ENCODE measurements at regions not wholly inside any gene's neighbourhood (a gene's known extent, or its start where the extent isn't known, plus 50 kb on each side); places are given as distances from the start of the nearest gene placed in this dataset.
"Not testable (repeated sequence)": the region's sequence is repeated elsewhere in the genome, so short reads cannot be mapped to it uniquely, and the experiment has no call there.

DNA sequence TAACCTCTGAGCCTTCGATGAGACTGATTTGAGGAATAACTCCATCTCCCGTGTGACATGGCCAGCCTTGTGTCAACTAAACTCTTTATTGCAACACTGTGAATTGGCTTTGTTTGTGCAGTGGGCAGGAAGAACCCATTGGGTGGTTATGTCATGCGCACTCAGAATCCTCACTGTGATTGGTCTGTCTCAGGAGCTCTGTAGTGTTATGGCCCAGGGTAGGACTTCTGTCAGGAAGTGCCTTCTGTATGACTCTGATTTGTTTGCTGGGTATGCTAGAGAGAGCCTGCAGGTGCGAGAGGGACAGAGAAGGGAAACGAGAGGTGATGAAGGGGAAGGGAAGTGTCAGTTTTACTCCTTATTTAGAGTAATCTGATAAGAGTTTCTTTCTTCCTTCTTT, 71.5 kb upstream of the DCD start:
- TF ChIP-seq L3MBTL2 (conservative IDR thresholded peaks at IDR 0.05) (no peak), HDGF (IDR thresholded peaks at IDR 0.05; ENCODE audit: borderline replicate concordance) (no peak), LEF1 (IDR thresholded peaks at IDR 0.05; ENCODE audit: borderline replicate concordance) (no peak), NFRKB (IDR thresholded peaks at IDR 0.05) (no peak), SUZ12 (IDR thresholded peaks at IDR 0.05) (no peak), FOXM1 (IDR thresholded peaks at IDR 0.05; ENCODE audit: borderline replicate concordance) (no peak), ARNT (IDR thresholded peaks at IDR 0.05) (no peak), BHLHE40 (IDR thresholded peaks at IDR 0.05; ENCODE audit: borderline replicate concordance) (no peak), TARDBP (IDR thresholded peaks at IDR 0.05) (no peak), FOXA1 (IDR thresholded peaks at IDR 0.05) (no peak), ZNF384 (IDR thresholded peaks at IDR 0.05) (no peak), CTBP1 (IDR thresholded peaks at IDR 0.05; ENCODE audit: borderline replicate concordance) (no peak), FOXK2 (IDR thresholded peaks at IDR 0.05) (no peak), ELF4 (IDR thresholded peaks at IDR 0.05) (no peak)
- TF ChIP-seq, protein P1, sequence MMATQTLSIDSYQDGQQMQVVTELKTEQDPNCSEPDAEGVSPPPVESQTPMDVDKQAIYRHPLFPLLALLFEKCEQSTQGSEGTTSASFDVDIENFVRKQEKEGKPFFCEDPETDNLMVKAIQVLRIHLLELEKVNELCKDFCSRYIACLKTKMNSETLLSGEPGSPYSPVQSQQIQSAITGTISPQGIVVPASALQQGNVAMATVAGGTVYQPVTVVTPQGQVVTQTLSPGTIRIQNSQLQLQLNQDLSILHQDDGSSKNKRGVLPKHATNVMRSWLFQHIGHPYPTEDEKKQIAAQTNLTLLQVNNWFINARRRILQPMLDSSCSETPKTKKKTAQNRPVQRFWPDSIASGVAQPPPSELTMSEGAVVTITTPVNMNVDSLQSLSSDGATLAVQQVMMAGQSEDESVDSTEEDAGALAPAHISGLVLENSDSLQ (IDR thresholded peaks at IDR 0.05): no peak
- POLR2A ChIA-PET: no interaction called here
- DNase-seq (ENCODE audit: extremely low spot score): no peak
- CTCF ChIA-PET: no interaction called here

DNA sequence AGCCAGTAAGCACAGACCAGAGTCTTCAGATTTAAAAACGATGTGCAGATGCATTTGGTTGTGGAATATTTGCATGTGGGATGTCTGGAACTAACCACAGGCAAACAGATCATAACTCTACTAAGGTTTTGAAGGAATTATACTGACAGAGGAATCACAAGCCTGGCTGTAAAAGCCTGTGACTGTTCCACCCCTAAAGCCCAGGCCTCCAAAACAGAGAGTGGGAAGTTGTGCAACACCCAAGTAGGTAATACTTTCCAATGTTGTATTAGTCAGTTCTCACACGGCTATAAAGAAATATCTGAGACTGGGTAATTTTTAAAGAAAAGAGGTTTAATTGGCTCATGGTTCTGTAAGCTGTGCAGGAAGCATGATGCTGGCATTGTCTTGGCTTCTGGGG, 68.1 kb upstream of the DCD start:
- CTCF ChIA-PET: no interaction called here
- no peak for TF ChIP-seq SP1 (IDR thresholded peaks at IDR 0.05)
- TF ChIP-seq CTBP1 (IDR thresholded peaks at IDR 0.05; ENCODE audit: borderline replicate concordance): no peak
- TF ChIP-seq ARNT (IDR thresholded peaks at IDR 0.05): no peak
- TF ChIP-seq BHLHE40 (IDR thresholded peaks at IDR 0.05; ENCODE audit: borderline replicate concordance): no peak
- no peak for TF ChIP-seq FOXM1 (IDR thresholded peaks at IDR 0.05; ENCODE audit: borderline replicate concordance)
- no peak for TF ChIP-seq FOXA1 (IDR thresholded peaks at IDR 0.05)
- TF ChIP-seq ZNF384 (IDR thresholded peaks at IDR 0.05): no peak
- TF ChIP-seq L3MBTL2 (conservative IDR thresholded peaks at IDR 0.05): no peak
- TF ChIP-seq, protein P1 (IDR thresholded peaks at IDR 0.05): no peak
- no peak for TF ChIP-seq ELF4 (IDR thresholded peaks at IDR 0.05)
- TF ChIP-seq SUZ12 (IDR thresholded peaks at IDR 0.05): no peak
- no peak for TF ChIP-seq FOXK2 (IDR thresholded peaks at IDR 0.05)
- no peak for TF ChIP-seq TARDBP (IDR thresholded peaks at IDR 0.05)
- TF ChIP-seq HDGF (IDR thresholded peaks at IDR 0.05; ENCODE audit: borderline replicate concordance): no peak
- DNase-seq (ENCODE audit: extremely low spot score): no peak
- POLR2A ChIA-PET: no interaction called here

- POLR2A ChIA-PET; DNase-seq (ENCODE audit: extremely low spot score); CTCF ChIA-PET: not testable (repeated sequence)
Measured at GRCh38 chr12:54713876-54714275, 65.7 kb upstream of the DCD start.

GRCh38 chr12:54711669-54712068, 63.5 kb upstream of the DCD start:
- POLR2A ChIA-PET: no interaction called here
- no peak for DNase-seq (ENCODE audit: extremely low spot score)
- CTCF ChIA-PET: no interaction called here
- TF ChIP-seq LEF1 (IDR thresholded peaks at IDR 0.05; ENCODE audit: borderline replicate concordance) (no peak), L3MBTL2 (conservative IDR thresholded peaks at IDR 0.05) (no peak), NFRKB (IDR thresholded peaks at IDR 0.05) (no peak), CTBP1 (IDR thresholded peaks at IDR 0.05; ENCODE audit: borderline replicate concordance) (no peak), ZNF384 (IDR thresholded peaks at IDR 0.05) (no peak), ARNT (IDR thresholded peaks at IDR 0.05) (no peak), FOXA1 (IDR thresholded peaks at IDR 0.05) (no peak), FOXM1 (IDR thresholded peaks at IDR 0.05; ENCODE audit: borderline replicate concordance) (no peak), HDGF (IDR thresholded peaks at IDR 0.05; ENCODE audit: borderline replicate concordance) (no peak), SP1 (IDR thresholded peaks at IDR 0.05) (no peak), BHLHE40 (IDR thresholded peaks at IDR 0.05; ENCODE audit: borderline replicate concordance) (no peak), SUZ12 (IDR thresholded peaks at IDR 0.05) (no peak), FOXK2 (IDR thresholded peaks at IDR 0.05) (no peak), TARDBP (IDR thresholded peaks at IDR 0.05) (no peak), ELF4 (IDR thresholded peaks at IDR 0.05) (no peak)
- TF ChIP-seq, protein P1 (IDR thresholded peaks at IDR 0.05): no peak

- no peak for TF ChIP-seq FOXM1 (IDR thresholded peaks at IDR 0.05; ENCODE audit: borderline replicate concordance)
- CTCF ChIA-PET: no interaction called here
- DNase-seq (ENCODE audit: extremely low spot score): no peak
- POLR2A ChIA-PET: no interaction called here
Measured at GRCh38 chr12:54708826-54709225, 60.7 kb upstream of the DCD start.

DNA sequence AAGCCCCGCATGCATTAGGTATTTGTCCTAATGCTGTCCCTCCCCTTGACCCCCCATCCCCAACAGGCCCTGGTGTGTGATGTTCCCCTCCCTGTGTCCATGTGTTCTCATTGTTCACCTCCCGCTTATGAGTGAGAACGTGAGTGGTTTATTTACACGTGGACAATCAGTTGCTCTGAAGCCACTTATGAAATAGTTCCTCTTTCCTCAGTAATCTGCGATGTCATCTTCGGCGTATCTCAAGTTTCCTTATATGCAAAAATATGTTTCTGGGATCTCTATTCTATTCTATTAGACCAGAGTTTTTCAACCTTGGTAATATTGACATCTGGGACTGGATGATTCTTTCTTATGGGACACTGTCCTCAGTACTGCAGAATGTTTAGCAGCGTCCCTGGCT, 56.0 kb upstream of the DCD start:
- TF ChIP-seq, protein P1 (IDR thresholded peaks at IDR 0.05): no peak
- TF ChIP-seq BHLHE40 (IDR thresholded peaks at IDR 0.05; ENCODE audit: borderline replicate concordance) (no peak), CTBP1 (IDR thresholded peaks at IDR 0.05; ENCODE audit: borderline replicate concordance) (no peak), ZNF384 (IDR thresholded peaks at IDR 0.05) (no peak), FOXK2 (IDR thresholded peaks at IDR 0.05) (no peak), L3MBTL2 (conservative IDR thresholded peaks at IDR 0.05) (no peak), HDGF (IDR thresholded peaks at IDR 0.05; ENCODE audit: borderline replicate concordance) (no peak), LEF1 (IDR thresholded peaks at IDR 0.05; ENCODE audit: borderline replicate concordance) (no peak), FOXA1 (IDR thresholded peaks at IDR 0.05) (no peak), ARNT (IDR thresholded peaks at IDR 0.05) (no peak), SP1 (IDR thresholded peaks at IDR 0.05) (no peak), NFRKB (IDR thresholded peaks at IDR 0.05) (no peak)
- ChIA-PET CTCF (no interaction called here), POLR2A (no interaction called here)
- no peak for DNase-seq (ENCODE audit: extremely low spot score)
